GM23248 (cell line): ENCODE measurements at regions not wholly inside any gene's neighbourhood (a gene's known extent, or its start where the extent isn't known, plus 50 kb on each side); places are given as distances from the start of the nearest gene placed in this dataset.

Experiments
- EZH2 ChIP-seq: fragments of 200-600 bp; sonication (generic); IDR thresholded peaks from 2 replicates; pipeline ENCODE4 v1.6.1; 2018; ENCODE audit warnings: antibody characterized with exemption, mild to moderate bottlenecking; ENCODE audit not compliant: insufficient read depth, poor library complexity, severe bottlenecking
- EZH2phosphoT487 ChIP-seq: fragments of 200-600 bp; sonication (generic); IDR thresholded peaks from 2 replicates; pipeline ENCODE4 v1.6.1; 2018; ENCODE audit warnings: antibody characterized with exemption, moderate library complexity, mild to moderate bottlenecking, low read depth; ENCODE audit not compliant: insufficient read depth

DNA sequence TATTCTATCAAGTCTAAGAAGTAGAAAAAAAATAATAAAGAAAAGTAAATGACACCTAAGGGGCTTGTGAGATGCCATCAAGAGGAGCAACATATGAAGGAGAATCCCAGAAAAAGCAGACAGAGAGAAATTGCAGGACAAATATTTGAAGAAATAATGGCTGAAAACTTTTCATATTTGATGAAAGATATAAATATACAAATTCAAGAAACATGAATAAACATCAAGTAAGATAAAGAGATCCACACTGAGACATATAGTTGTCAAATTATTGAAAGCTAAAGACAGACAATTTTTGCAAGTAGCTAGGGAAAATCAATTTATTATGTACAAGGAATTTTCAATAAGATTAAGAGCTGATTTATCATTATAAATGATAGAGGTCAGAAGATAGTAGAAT, 558.0 kb downstream of the ZWINT start:
- TF ChIP-seq EZH2phosphoT487 (no peak), EZH2 (no peak)
